Heart left ventricle (tissue), 16 donors: ENCODE measurements at regions not wholly inside any gene's neighbourhood (a gene's known extent, or its start where the extent isn't known, plus 50 kb on each side); places are given as distances from the start of the nearest gene placed in this dataset.

Experiments used
- ATAC-seq, 4 donors: fragments of 200-7000 bp; cut with Tn5 transposase; one replicate each; pipeline ENCODE4 v1.9.1; 2020 to 2022; ENCODE audit warnings: moderate library complexity in 4 of 4, mild to moderate bottlenecking in 3 of 4, moderate number of reproducible peaks in 1 of 4
- DNase-seq, 5 donors: peaks; one replicate each; pipeline ENCODE4 v3.0.0-alpha.2; 2020
- H3K27ac ChIP-seq, 12 donors: fragments of 200-600 bp; sonication (generic) in 4 of 12; one replicate each; pipeline versions ENCODE4 v1.5.0 to v1.8.0; 2016 to 2022; ENCODE audit warnings: mild to moderate bottlenecking in 2 of 12
- H3K27me3 ChIP-seq, 9 donors: fragments of 200-600 bp; sonication (generic) in 2 of 9; one replicate each; pipeline versions ENCODE4 v1.5.1 to v1.8.0; 2016 to 2022; ENCODE audit warnings: mild to moderate bottlenecking in 3 of 9
- H3K36me3 ChIP-seq, 9 donors: fragments of 200-600 bp; sonication (generic) in 2 of 9; one replicate each; pipeline versions ENCODE4 v1.5.0 to v1.8.0; 2018 to 2022; ENCODE audit warnings: mild to moderate bottlenecking in 2 of 9
- H3K4me1 ChIP-seq, 12 donors: fragments of 200-600 bp; sonication (generic) in 4 of 12; one replicate each; pipeline versions ENCODE4 v1.5.0 to v1.8.0; 2016 to 2022; ENCODE audit warnings: mild to moderate bottlenecking in 3 of 12
- H3K4me3 ChIP-seq, 12 donors: fragments of 200-600 bp; sonication (generic) in 4 of 12; one replicate each; pipeline versions ENCODE4 v1.5.0 to v1.8.0; 2017 to 2022; ENCODE audit warnings: mild to moderate bottlenecking in 9 of 12, moderate library complexity in 4 of 12
- H3K9me3 ChIP-seq, 12 donors: fragments of 200-600 bp; sonication (generic) in 4 of 12; one replicate each; pipeline versions ENCODE4 v1.5.0 to v1.8.0; 2016 to 2022; ENCODE audit warnings: mild to moderate bottlenecking in 1 of 12
- CTCF ChIP-seq, 12 donors: fragments of 200-600 bp; sonication (generic) in 4 of 12; IDR thresholded peaks; one replicate each; pipeline versions ENCODE4 v1.5.0 to v1.8.0; 2018 to 2022; ENCODE audit warnings: antibody characterized with exemption in 12 of 12, mild to moderate bottlenecking in 5 of 12
- POLR2A ChIP-seq, 2 donors: fragments of 450-650 bp; IDR thresholded peaks; one replicate each; pipeline ENCODE4 v1.6.1; 2017; ENCODE audit warnings: antibody characterized with exemption in 2 of 2, mild to moderate bottlenecking in 2 of 2, moderate library complexity in 2 of 2
- WGBS, 4 donors: extraction: QIAGEN DNeasy Blood & Tissue Kit in 2 of 4; methylation state at CpG; one replicate each; pipeline versions ENCODE4 v1.1.5 to v1.1.7; 2013 to 2018; 5-methylcytosine and 5-hydroxymethylcytosine counted together
- intact Hi-C, 10 donors: fragments of 100-400 bp; cut with DNase I; formaldehyde crosslinking; loops; one replicate each; pipeline versions ENCODE4 v1.11.1 to v1.14.2; 2022
- donor health status: ischemic (EF 13 %, LVEDD 7.1; RV severe dilation, severe dysfunction).
- donor health status: healthy with polysubstance abuse.
- donor health status: DM: no; HTN: yes; CAD: no.
- donor health status: DM: no; HTN: no; CAD: no.
- donor health status: ischemic (EF 25% LVEDD 6.9; RV normal size, moderate dysfunction).
- donor health status: ischemic (EF 25% LVEDD 5.7; RV mildly dilated, moderate dysfunction).
- donor health status: healthy.
- donor health status: DM: yes; HTN: yes; CAD: no.
- donor health status: ischemic (EF 35%, LVEDD 5.7; RV mildly dilated, moderate dysfunction).
- donor health status: nonischemic (EF 11% LVEDD 7.7; RV severe dilation, severe dysfunction).
- donor health status: DM: yes; HTN: yes; CAD: no.
- donor health status: PGD.
- donor health status: ischemic (EF 29% LVEDD 5.4; RV normal size, mild dysfunction).
- donor health status: nonischemic (EF 23%, LVEDD 6.1; RV moderate dilation, normal function).

- Histone ChIP-seq H3K4me1 (peaks cover 0 to 31% (median 10%) of the 10 kb centered on the region in 12 donors), H3K27me3 (no peaks in the 10 kb centered on the region), H3K4me3 (no peak overlapping the region), H3K9me3 (peaks cover 0 to 14% (median 0%) of the 10 kb centered on the region in 12 donors), H3K27ac (peak overlapping the region in 1 of 12 donors; percentile 19), H3K36me3 (no peaks in the 10 kb centered on the region)
- intact Hi-C loops, result loop anchor here in 5 of 10 donors (5.0 to 10.0 kb wide), 4 partner anchors 46 to 811 kb away; partner anchors contain the start of gene PLXDC2 (in 2 of the 5)
- no peak for ATAC-seq
- no peak for TF ChIP-seq POLR2A (IDR thresholded peaks at IDR 0.05)
- no peak for TF ChIP-seq CTCF (IDR thresholded peaks at IDR 0.05)
- 39 to 57% (median 46%) methylated on average over 1 of the region's 1 CpG for WGBS, 4 donors
- no peak for DNase-seq
Measured at GRCh38 chr10:20625868-20626267, 271.2 kb downstream of the NEBL start.

- Histone ChIP-seq H3K4me3 (no peak overlapping the region), H3K27ac (peak overlapping the region in 5 of 12 donors; percentile 10 to 69 (median 51)), H3K9me3 (peaks cover 0 to 14% (median 0%) of the 10 kb centered on the region in 12 donors), H3K36me3 (no peaks in the 10 kb centered on the region), H3K27me3 (no peaks in the 10 kb centered on the region), H3K4me1 (peaks cover 0 to 30% (median 10%) of the 10 kb centered on the region in 12 donors)
- intact Hi-C loops, result loop anchor here in 5 of 10 donors (5.0 to 10.0 kb wide), 4 partner anchors 48 to 810 kb away; partner anchors contain the start of gene PLXDC2 (in 2 of the 5)
- WGBS, 4 donors, result 75 to 89% (median 85%) methylated on average over 4 of the region's 4 CpGs
- ATAC-seq (peak in 3 of 4 donors; percentile 41 to 85 (median 71)), DNase-seq (peak in 3 of 5 donors; percentile 14 to 45 (median 26))
- no peak for TF ChIP-seq POLR2A (IDR thresholded peaks at IDR 0.05)
- no peak for TF ChIP-seq CTCF (IDR thresholded peaks at IDR 0.05)
Measured at GRCh38 chr10:20624642-20625041, 272.5 kb downstream of the NEBL start.

- H3K9me3 ChIP-seq, result peaks cover 0 to 14% (median 0%) of the 10 kb centered on the region in 12 donors
- no peaks in the 10 kb centered on the region for H3K36me3 ChIP-seq
- TF ChIP-seq CTCF (IDR thresholded peaks at IDR 0.05) (no peak), POLR2A (IDR thresholded peaks at IDR 0.05) (no peak)
- H3K27me3 ChIP-seq, result no peaks in the 10 kb centered on the region
- peak overlapping the region; percentile 0 to 69 (median 38) for H3K27ac ChIP-seq
- DNase-seq, result no peak
- H3K4me1 ChIP-seq, result peaks cover 0 to 27% (median 9%) of the 10 kb centered on the region in 12 donors
- intact Hi-C loops, result loop anchor here in 5 of 10 donors (5.0 to 10.0 kb wide), 3 partner anchors 49 to 809 kb away; partner anchors contain the start of gene PLXDC2 (in 1 of the 5)
- peak in 2 of 4 donors; percentile 52 to 76 for ATAC-seq
- no peak overlapping the region for H3K4me3 ChIP-seq
Measured at GRCh38 chr10:20623546-20623945, 273.6 kb downstream of the NEBL start.

- TF ChIP-seq CTCF (IDR thresholded peaks at IDR 0.05), result no peak
- TF ChIP-seq POLR2A (IDR thresholded peaks at IDR 0.05), result no peak
- peak overlapping the region in 10 of 12 donors; percentile 9 to 69 (median 43) for H3K27ac ChIP-seq
- 46 to 60% (median 50%) methylated on average over 6 of the region's 6 CpGs for WGBS, 4 donors
- no peak for DNase-seq
- intact Hi-C loops, result loop anchor here in 5 of 10 donors (5.0 to 10.0 kb wide), 3 partner anchors 50 to 808 kb away; partner anchors contain the start of gene PLXDC2 (in 1 of the 5)
- no peaks in the 10 kb centered on the region for H3K27me3 ChIP-seq
- no peaks in the 10 kb centered on the region for H3K36me3 ChIP-seq
- no peak overlapping the region for H3K4me3 ChIP-seq
- peak in 2 of 4 donors; percentile 39 to 40 for ATAC-seq
- H3K9me3 ChIP-seq, result peaks cover 0 to 14% (median 0%) of the 10 kb centered on the region in 12 donors
- H3K4me1 ChIP-seq, result peaks cover 0 to 19% (median 6%) of the 10 kb centered on the region in 12 donors
Measured at GRCh38 chr10:20622531-20623211, 274.4 kb downstream of the NEBL start.
